ENCODE measurements at regions not wholly inside any gene's neighbourhood (a gene's known extent, or its start where the extent isn't known, plus 50 kb on each side); places are given as distances from the start of the nearest gene placed in this dataset.

DNA sequence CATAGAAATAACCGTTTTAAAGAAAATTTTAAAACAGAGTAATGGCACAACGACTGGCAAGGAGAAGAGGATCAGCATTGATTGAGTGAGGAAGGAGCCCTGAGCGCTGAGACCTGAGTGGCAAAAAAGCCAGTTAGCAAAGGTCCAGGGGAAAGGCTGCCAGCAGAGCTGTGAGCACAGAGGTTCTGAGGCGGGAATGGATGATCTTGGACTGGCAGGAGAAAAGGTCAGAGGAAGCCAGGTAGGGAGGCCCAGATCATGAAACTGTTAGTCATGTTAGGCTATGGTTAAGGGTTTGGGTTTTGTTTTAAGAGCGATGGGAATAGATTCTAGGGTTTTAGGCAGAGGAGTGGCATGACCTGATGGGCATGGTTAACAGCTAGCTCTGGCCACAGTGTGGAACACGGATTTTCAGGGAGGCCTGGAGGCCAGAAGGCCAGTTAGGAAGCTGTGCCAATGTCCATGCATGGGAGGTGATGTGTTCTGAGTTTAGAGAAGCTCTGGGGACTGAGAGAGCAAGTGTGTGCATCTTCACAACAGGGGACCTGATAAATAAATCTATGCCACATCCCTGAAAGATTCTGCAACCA lies 57.7 kb upstream of the GALNT10 start:
- H3K27me3 ChIP-seq (replicated peaks; ENCODE audit: insufficient read depth) = no peaks in the 10 kb centered on the region
- H3K36me3 ChIP-seq = no peaks in the 10 kb centered on the region
- DNase-seq (ENCODE audit: low spot score) = no peak
- no peaks in the 10 kb centered on the region for H3K4me1 ChIP-seq (replicated peaks)
- 81% methylated on average over 6 of the region's 6 CpGs for WGBS
- no peak for TF ChIP-seq POLR2A (IDR thresholded peaks at IDR 0.05)
- TF ChIP-seq, protein P1, sequence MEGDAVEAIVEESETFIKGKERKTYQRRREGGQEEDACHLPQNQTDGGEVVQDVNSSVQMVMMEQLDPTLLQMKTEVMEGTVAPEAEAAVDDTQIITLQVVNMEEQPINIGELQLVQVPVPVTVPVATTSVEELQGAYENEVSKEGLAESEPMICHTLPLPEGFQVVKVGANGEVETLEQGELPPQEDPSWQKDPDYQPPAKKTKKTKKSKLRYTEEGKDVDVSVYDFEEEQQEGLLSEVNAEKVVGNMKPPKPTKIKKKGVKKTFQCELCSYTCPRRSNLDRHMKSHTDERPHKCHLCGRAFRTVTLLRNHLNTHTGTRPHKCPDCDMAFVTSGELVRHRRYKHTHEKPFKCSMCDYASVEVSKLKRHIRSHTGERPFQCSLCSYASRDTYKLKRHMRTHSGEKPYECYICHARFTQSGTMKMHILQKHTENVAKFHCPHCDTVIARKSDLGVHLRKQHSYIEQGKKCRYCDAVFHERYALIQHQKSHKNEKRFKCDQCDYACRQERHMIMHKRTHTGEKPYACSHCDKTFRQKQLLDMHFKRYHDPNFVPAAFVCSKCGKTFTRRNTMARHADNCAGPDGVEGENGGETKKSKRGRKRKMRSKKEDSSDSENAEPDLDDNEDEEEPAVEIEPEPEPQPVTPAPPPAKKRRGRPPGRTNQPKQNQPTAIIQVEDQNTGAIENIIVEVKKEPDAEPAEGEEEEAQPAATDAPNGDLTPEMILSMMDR (IDR thresholded peaks at IDR 0.05) = no peak
- no peak for TF ChIP-seq POLR2AphosphoS5 (IDR thresholded peaks at IDR 0.05)
- no peak overlapping the region for H3K27ac ChIP-seq
- H3K4me3 ChIP-seq = no peak overlapping the region
- no peaks in the 10 kb centered on the region for H3K9me3 ChIP-seq
- intact Hi-C loops (cut with DNase I) = no loop called here

DNA sequence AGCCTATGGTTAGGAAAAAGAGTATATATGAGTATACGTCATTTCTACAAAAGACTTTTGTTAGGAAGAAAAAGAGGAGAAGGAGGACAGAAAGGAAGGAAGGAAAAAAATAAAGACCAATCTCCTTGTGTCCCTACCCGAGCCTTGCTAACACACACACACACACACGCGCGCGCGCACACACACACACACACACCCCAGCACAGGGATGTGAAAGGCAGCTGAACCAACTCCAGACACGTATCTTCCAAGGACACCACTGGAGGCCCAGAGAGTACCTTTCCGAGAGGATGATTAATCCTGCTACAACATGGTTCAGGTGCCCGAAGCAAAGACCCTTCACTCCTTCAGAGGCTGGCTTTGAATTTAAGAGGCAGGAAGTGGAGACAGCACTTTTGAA lies 56.9 kb upstream of the GALNT10 start:
- Histone ChIP-seq H3K4me3 (no peak overlapping the region), H3K27ac (no peak overlapping the region), H3K36me3 (no peaks in the 10 kb centered on the region), H3K4me1 (replicated peaks) (no peaks in the 10 kb centered on the region), H3K9me3 (no peaks in the 10 kb centered on the region), H3K27me3 (replicated peaks; ENCODE audit: insufficient read depth) (no peaks in the 10 kb centered on the region)
- no peak for TF ChIP-seq POLR2A (IDR thresholded peaks at IDR 0.05)
- TF ChIP-seq POLR2AphosphoS5 (IDR thresholded peaks at IDR 0.05) = no peak
- TF ChIP-seq, protein P1 (IDR thresholded peaks at IDR 0.05) = no peak
- intact Hi-C loops (cut with DNase I) = no loop called here
- no peak for DNase-seq (ENCODE audit: low spot score)
- WGBS = 88% methylated on average over 10 of the region's 10 CpGs

DNA sequence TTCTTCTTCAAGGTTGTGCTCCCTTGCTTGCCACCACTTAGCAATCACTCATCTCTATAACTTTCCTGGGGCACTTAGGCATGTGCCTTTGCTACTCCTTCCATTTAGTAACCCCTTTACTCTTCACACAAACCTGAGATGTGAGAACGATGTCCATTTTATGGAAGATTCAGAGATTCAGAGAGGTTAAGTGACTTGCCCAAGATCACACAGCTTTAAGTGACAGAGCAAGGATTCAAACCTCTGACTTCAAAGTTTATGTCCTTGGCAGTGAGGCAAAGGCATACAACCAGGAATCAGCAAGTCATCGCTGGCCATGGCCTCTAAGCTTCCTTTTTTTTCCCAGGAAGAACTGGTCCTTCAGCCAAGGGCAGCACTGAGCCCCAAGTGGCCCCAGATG lies 56.0 kb upstream of the GALNT10 start:
- intact Hi-C loops (cut with DNase I) = no loop called here
- TF ChIP-seq, protein P1 (IDR thresholded peaks at IDR 0.05) = no peak
- TF ChIP-seq POLR2AphosphoS5 (IDR thresholded peaks at IDR 0.05) (no peak), POLR2A (IDR thresholded peaks at IDR 0.05) (no peak)
- H3K4me3 ChIP-seq = no peak overlapping the region
- H3K27ac ChIP-seq = no peak overlapping the region
- H3K36me3 ChIP-seq = no peaks in the 10 kb centered on the region
- no peak for DNase-seq (ENCODE audit: low spot score)
- 96% methylated on average over 2 of the region's 2 CpGs for whole genome bisulfite sequencing
- no peaks in the 10 kb centered on the region for H3K9me3 ChIP-seq
- no peaks in the 10 kb centered on the region for H3K4me1 ChIP-seq (replicated peaks)
- H3K27me3 ChIP-seq (replicated peaks; ENCODE audit: insufficient read depth) = no peaks in the 10 kb centered on the region

DNA sequence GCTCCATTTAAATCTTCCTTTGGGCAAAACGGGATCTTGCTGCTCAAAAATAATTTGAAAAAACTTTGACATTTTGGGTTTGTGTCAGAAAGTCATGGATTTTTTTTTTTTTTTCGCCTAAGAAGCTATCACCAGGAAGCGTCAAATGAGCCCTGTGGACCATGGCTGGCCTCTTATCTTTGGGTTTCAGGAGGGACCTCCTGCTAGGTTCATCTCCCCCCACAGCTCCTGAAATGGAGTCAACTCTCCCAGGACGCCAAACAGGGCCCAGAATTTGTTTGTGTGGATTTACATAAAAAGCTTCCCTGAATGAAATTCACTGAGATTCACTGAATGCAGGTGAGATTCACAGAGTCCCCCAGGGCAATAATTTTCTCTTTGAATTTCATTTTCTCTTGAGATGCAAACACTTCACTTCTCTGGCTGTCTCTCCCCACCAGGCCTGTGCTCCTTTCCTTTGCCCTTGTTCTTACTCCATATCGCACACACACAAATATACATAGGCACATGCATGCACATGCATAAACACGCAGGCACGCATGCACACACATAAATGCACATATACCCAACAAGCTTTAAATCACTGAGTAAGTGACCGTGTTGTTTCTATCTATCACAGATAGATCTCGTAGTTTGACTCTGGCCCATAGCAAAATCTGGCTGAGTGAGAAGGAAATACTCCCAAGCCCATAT lies 55.3 kb upstream of the GALNT10 start:
- no peaks in the 10 kb centered on the region for H3K36me3 ChIP-seq
- 82% methylated on average over 9 of the region's 9 CpGs for WGBS

More for the DNA sequence above, 55.3 kb upstream of the GALNT10 start:
- intact Hi-C loops (cut with DNase I) = no loop called here
- Histone ChIP-seq H3K4me1 (replicated peaks) (no peaks in the 10 kb centered on the region), H3K27ac (no peak overlapping the region), H3K27me3 (replicated peaks; ENCODE audit: insufficient read depth) (no peaks in the 10 kb centered on the region), H3K4me3 (no peak overlapping the region), H3K9me3 (no peaks in the 10 kb centered on the region)
- DNase-seq (ENCODE audit: low spot score) = no peak
- TF ChIP-seq POLR2A (IDR thresholded peaks at IDR 0.05) (no peak), POLR2AphosphoS5 (IDR thresholded peaks at IDR 0.05) (no peak)
- TF ChIP-seq, protein P1 (IDR thresholded peaks at IDR 0.05) = no peak

Data from prostate gland (tissue), 2 donors.